ENCODE measurements at regions not wholly inside any gene's neighbourhood (a gene's known extent, or its start where the extent isn't known, plus 50 kb on each side); places are given as distances from the start of the nearest gene placed in this dataset.

DNA sequence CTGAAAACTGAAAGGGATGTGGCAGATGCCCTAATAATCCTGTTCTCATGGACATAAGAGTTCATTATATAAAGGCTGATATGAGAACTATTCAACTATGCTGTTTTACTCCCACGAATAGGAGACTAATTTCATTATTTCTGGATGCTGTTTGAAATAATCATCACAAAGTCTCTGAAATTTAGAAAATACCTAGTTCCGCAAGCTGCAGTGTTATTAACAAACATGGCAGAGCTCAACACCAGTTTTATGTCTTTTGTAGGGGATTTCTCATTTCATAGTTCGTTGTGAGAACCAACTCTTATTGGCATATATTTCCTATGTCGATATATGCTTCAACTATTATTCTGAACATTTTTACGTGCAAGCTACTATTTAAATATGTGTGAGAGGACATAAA is 200.3 kb upstream of the SLC8A1 start:
- TF ChIP-seq SPI1 (IDR thresholded peaks at IDR 0.05; ENCODE audit: low read depth, low read length) = no peak
- TF ChIP-seq POLR2A (IDR thresholded peaks at IDR 0.05; ENCODE audit: low read depth, low read length) = no peak
- no peak for TF ChIP-seq TAF1 (IDR thresholded peaks at IDR 0.05; ENCODE audit: low read depth, low read length)
